Tibial nerve (tissue), 4 donors: ENCODE measurements at regions not wholly inside any gene's neighbourhood (a gene's known extent, or its start where the extent isn't known, plus 50 kb on each side); places are given as distances from the start of the nearest gene placed in this dataset.
A peak's percentile ranks its signal among the peaks of the same experiment; 100 is the strongest.

Experiments
- DNase-seq, 2 donors: peaks; one replicate each; pipeline ENCODE4 v3.0.0-alpha.2; 2019; ENCODE audit warnings: low spot score in 2 of 2
- H3K27ac ChIP-seq, 4 donors: fragments of 200-600 bp; sonication (generic) in 3 of 4; one replicate each; pipeline ENCODE4 v1.5.1; 2017 to 2019; ENCODE audit warnings: mild to moderate bottlenecking in 1 of 4
- H3K27me3 ChIP-seq, 2 donors: fragments of 200-600 bp; sonication (generic) in 1 of 2; one replicate each; pipeline versions ENCODE4 v1.5.1 to v1.6.0; 2017 to 2019
- H3K36me3 ChIP-seq, 3 donors: fragments of 200-600 bp; sonication (generic); one replicate each; pipeline ENCODE4 v1.5.1; 2018 to 2019
- H3K4me1 ChIP-seq, 4 donors: fragments of 200-600 bp; sonication (generic) in 3 of 4; one replicate each; pipeline ENCODE4 v1.5.1; 2017 to 2019
- H3K4me3 ChIP-seq, 4 donors: fragments of 200-600 bp; sonication (generic) in 3 of 4; one replicate each; pipeline ENCODE4 v1.5.1; 2017 to 2019; ENCODE audit warnings: mild to moderate bottlenecking in 1 of 4, moderate library complexity in 1 of 4
- H3K9me3 ChIP-seq, 4 donors: fragments of 200-600 bp; sonication (generic) in 3 of 4; one replicate each; pipeline ENCODE4 v1.5.1; 2017 to 2019
- CTCF ChIP-seq, 5 experiments: fragments of 200-600 bp in 3 of 5; fragments of 450-650 bp in 2 of 5; sonication (generic) in 3 of 5; IDR thresholded peaks; one replicate each; pipeline ENCODE4 v1.5.1; 2016 to 2019; ENCODE audit warnings: antibody characterized with exemption in 5 of 5, mild to moderate bottlenecking in 3 of 5, moderate library complexity in 2 of 5
- EP300 ChIP-seq, 2 donors: sonication (generic); formaldehyde crosslinking; IDR thresholded peaks; one replicate each; pipeline ENCODE4 v1.6.1; 2017; ENCODE audit warnings: antibody characterized with exemption in 2 of 2, mild to moderate bottlenecking in 1 of 2
- POLR2A ChIP-seq, 2 donors: fragments of 450-650 bp; IDR thresholded peaks; one replicate each; pipeline ENCODE4 v1.6.1; 2017; ENCODE audit warnings: antibody characterized with exemption in 2 of 2, mild to moderate bottlenecking in 2 of 2, moderate library complexity in 2 of 2
- WGBS, 2 donors: methylation state at CpG; one replicate each; pipeline ENCODE4 v1.1.5; 2018; 5-methylcytosine and 5-hydroxymethylcytosine counted together

- no peaks in the 10 kb centered on the region for H3K27me3 ChIP-seq
- H3K4me1 ChIP-seq = no peaks in the 10 kb centered on the region
- no peak overlapping the region for H3K27ac ChIP-seq
- peaks cover 0 to 8% (median 2%) of the 10 kb centered on the region in 4 donors for H3K9me3 ChIP-seq
- H3K4me3 ChIP-seq = no peak overlapping the region
- TF ChIP-seq EP300 (IDR thresholded peaks at IDR 0.05) (no peak), CTCF (IDR thresholded peaks at IDR 0.05) (no peak), POLR2A (IDR thresholded peaks at IDR 0.05) (no peak)
- DNase-seq = no peak
- no peaks in the 10 kb centered on the region for H3K36me3 ChIP-seq
These were observed 207.0 kb downstream of the MYRFL start for GRCh38 chr12:70032076-70032475.

- WGBS, 2 donors = 87 to 92% methylated on average over 3 of the region's 3 CpGs
These were observed 208.3 kb downstream of the MYRFL start for GRCh38 chr12:70033310-70033709.

GRCh38 chr12:70040141-70040540 lies 203.1 kb upstream of the CNOT2 start:
- H3K4me1 ChIP-seq = peaks cover 0 to 7% (median under 1%) of the 10 kb centered on the region in 4 donors
- no peaks in the 10 kb centered on the region for H3K27me3 ChIP-seq
- H3K9me3 ChIP-seq = no peaks in the 10 kb centered on the region
- H3K4me3 ChIP-seq = no peak overlapping the region
- 29 to 48% methylated on average over 2 of the region's 2 CpGs for WGBS, 2 donors
- TF ChIP-seq EP300 (IDR thresholded peaks at IDR 0.05) = peak in 1 of 2 donors; percentile 19
- no peak for TF ChIP-seq POLR2A (IDR thresholded peaks at IDR 0.05)
- TF ChIP-seq CTCF (IDR thresholded peaks at IDR 0.05) = no peak
- H3K27ac ChIP-seq = peak overlapping the region in 3 of 4 donors; percentile 15 to 29 (median 21)
- no peaks in the 10 kb centered on the region for H3K36me3 ChIP-seq
- no peak for DNase-seq

More at GRCh38 chr12:70033310-70033709, 208.3 kb downstream of the MYRFL start:
- Histone ChIP-seq H3K4me1 (no peaks in the 10 kb centered on the region), H3K27me3 (no peaks in the 10 kb centered on the region), H3K27ac (no peak overlapping the region), H3K9me3 (peaks cover 0 to 8% (median 2%) of the 10 kb centered on the region in 4 donors), H3K36me3 (no peaks in the 10 kb centered on the region), H3K4me3 (no peak overlapping the region)
- DNase-seq = no peak
- no peak for TF ChIP-seq CTCF (IDR thresholded peaks at IDR 0.05)
- no peak for TF ChIP-seq POLR2A (IDR thresholded peaks at IDR 0.05)
- TF ChIP-seq EP300 (IDR thresholded peaks at IDR 0.05) = no peak

GRCh38 chr12:70042675-70043074 lies 200.6 kb upstream of the CNOT2 start:
- Histone ChIP-seq H3K4me3 (no peak overlapping the region), H3K36me3 (no peaks in the 10 kb centered on the region), H3K27me3 (no peaks in the 10 kb centered on the region), H3K4me1 (peaks cover 0 to 7% (median 3%) of the 10 kb centered on the region in 4 donors), H3K27ac (no peak overlapping the region), H3K9me3 (no peaks in the 10 kb centered on the region)
- WGBS, 2 donors = 60 to 61% methylated on average over 6 of the region's 6 CpGs
- no peak for DNase-seq
- TF ChIP-seq CTCF (IDR thresholded peaks at IDR 0.05) (no peak), POLR2A (IDR thresholded peaks at IDR 0.05) (no peak), EP300 (IDR thresholded peaks at IDR 0.05) (no peak)

GRCh38 chr12:70043490-70044138 lies 199.6 kb upstream of the CNOT2 start:
- TF ChIP-seq POLR2A (IDR thresholded peaks at IDR 0.05) (no peak), EP300 (IDR thresholded peaks at IDR 0.05) (no peak), CTCF (IDR thresholded peaks at IDR 0.05) (no peak)
- Histone ChIP-seq H3K36me3 (no peaks in the 10 kb centered on the region), H3K4me3 (no peak overlapping the region), H3K27me3 (no peaks in the 10 kb centered on the region), H3K9me3 (no peaks in the 10 kb centered on the region), H3K4me1 (peaks cover 0 to 7% (median 3%) of the 10 kb centered on the region in 4 donors), H3K27ac (no peak overlapping the region)
- WGBS, 2 donors = 77 to 83% methylated on average over 4 of the region's 4 CpGs
- no peak for DNase-seq
